ENCODE measurements at regions not wholly inside any gene's neighbourhood (a gene's known extent, or its start where the extent isn't known, plus 50 kb on each side); places are given as distances from the start of the nearest gene placed in this dataset.

GRCh38 chr7:19209166-19209696 lies 64.0 kb upstream of the FERD3L start:
- DNase-seq (ENCODE audit: low spot score), result no peak

GRCh38 chr7:19206721-19207120 lies 61.5 kb upstream of the FERD3L start:
- no peak for DNase-seq (ENCODE audit: low spot score)

- no peak for DNase-seq (ENCODE audit: low spot score)
Measured at GRCh38 chr7:19203686-19204085, 58.5 kb upstream of the FERD3L start.

- no peak for DNase-seq (ENCODE audit: low spot score)
Measured at GRCh38 chr7:19202599-19202998, 57.4 kb upstream of the FERD3L start.

All from Ammon's horn (tissue), 1 donor.